ENCODE measurements at regions not wholly inside any gene's neighbourhood (a gene's known extent, or its start where the extent isn't known, plus 50 kb on each side); places are given as distances from the start of the nearest gene placed in this dataset.

DNA sequence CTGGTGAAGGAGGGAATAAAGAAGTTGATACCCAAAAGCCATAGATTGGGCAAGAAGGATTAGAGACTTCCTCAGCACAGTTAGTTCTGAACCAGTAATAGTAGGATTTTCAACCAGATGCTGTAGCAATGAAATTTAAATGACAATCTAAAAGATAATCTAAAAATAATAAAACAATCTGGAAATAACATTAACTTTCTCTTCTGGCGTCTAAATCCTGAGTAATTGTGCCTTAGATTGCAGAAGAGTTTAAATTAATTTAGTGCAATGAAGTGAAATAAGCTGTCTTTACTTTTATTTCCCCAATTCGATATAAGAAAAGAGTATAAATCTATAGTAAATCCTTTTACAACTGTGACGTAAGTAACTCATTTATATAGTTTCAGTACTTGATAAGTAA, 186.8 kb upstream of the DOK6 start:
- TF ChIP-seq, protein P1, sequence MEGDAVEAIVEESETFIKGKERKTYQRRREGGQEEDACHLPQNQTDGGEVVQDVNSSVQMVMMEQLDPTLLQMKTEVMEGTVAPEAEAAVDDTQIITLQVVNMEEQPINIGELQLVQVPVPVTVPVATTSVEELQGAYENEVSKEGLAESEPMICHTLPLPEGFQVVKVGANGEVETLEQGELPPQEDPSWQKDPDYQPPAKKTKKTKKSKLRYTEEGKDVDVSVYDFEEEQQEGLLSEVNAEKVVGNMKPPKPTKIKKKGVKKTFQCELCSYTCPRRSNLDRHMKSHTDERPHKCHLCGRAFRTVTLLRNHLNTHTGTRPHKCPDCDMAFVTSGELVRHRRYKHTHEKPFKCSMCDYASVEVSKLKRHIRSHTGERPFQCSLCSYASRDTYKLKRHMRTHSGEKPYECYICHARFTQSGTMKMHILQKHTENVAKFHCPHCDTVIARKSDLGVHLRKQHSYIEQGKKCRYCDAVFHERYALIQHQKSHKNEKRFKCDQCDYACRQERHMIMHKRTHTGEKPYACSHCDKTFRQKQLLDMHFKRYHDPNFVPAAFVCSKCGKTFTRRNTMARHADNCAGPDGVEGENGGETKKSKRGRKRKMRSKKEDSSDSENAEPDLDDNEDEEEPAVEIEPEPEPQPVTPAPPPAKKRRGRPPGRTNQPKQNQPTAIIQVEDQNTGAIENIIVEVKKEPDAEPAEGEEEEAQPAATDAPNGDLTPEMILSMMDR (IDR thresholded peaks at IDR 0.05), result no peak
- TF ChIP-seq POLR2AphosphoS5 (IDR thresholded peaks at IDR 0.05) (no peak), POLR2A (IDR thresholded peaks at IDR 0.05) (no peak), EP300 (IDR thresholded peaks at IDR 0.05) (no peak)

All from upper lobe of left lung (tissue), 4 donors.